A549 (cell line): ENCODE measurements at regions not wholly inside any gene's neighbourhood (a gene's known extent, or its start where the extent isn't known, plus 50 kb on each side); places are given as distances from the start of the nearest gene placed in this dataset.

Experiments used
- HDAC2 ChIP-seq: fragments of 200-600 bp; sonication (generic); IDR thresholded peaks from 2 replicates; pipeline ENCODE4 v1.6.1; 2016
- PHF8 ChIP-seq: fragments of 200-600 bp; sonication (generic); IDR thresholded peaks from 2 replicates; pipeline ENCODE4 v1.6.1; 2016; ENCODE audit warnings: low read depth, mild to moderate bottlenecking, antibody characterized with exemption, moderate library complexity, borderline replicate concordance
- POLR2A ChIP-seq: IDR thresholded peaks from 2 replicates; pipeline ENCODE4 v1.6.1; 2012; ENCODE audit warnings: mild to moderate bottlenecking, low read length
- RAD21 ChIP-seq, 2 experiments: fragments of >200 bp in 1 of 2; sonication (Bioruptor Twin) in 1 of 2; formaldehyde crosslinking in 1 of 2; IDR thresholded peaks in 1 of 2; conservative IDR thresholded peaks in 1 of 2; 2 replicates in 1 of 2; 3 replicates in 1 of 2; pipeline ENCODE4 v1.6.1; 2012 to 2018; ENCODE audit warnings: inconsistent platforms in 1 of 2
- ZC3H11A ChIP-seq: fragments of 450-650 bp; IDR thresholded peaks from 2 replicates; pipeline ENCODE4 v1.6.1; 2014; ENCODE audit warnings: antibody characterized with exemption, mild to moderate bottlenecking
- TF ChIP-seq, protein P1 (sequence below): fragments of >200 bp; sonication (Bioruptor Twin); formaldehyde crosslinking; IDR thresholded peaks from 3 replicates; pipeline ENCODE4 v1.5.1; 2016

DNA sequence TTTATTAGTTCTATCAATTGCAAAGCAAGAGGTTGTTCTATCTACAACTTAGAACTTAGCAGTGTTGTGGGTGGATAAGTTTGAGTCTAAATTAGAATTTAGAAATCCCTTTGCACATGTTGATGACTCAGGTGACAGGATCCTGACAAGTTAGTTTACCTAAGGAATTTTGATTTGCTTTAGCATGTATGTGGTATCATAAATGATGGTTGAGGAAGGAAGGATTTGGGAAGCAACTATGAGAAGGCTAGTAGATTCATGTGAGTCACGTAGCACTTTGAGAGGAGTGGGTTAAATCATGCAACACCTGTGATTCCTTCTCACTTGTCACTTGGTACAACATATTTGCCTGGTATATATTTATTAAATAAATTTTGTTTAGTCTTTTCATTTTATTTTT lies 223.7 kb upstream of the USP25 start:
- TF ChIP-seq HDAC2 (no peak), RAD21 (conservative IDR thresholded peaks at IDR 0.05 in 1 of 2, IDR thresholded peaks at IDR 0.05 in 1 of 2) (no peak), POLR2A (no peak), PHF8 (no peak), ZC3H11A (no peak)
- TF ChIP-seq, protein P1, sequence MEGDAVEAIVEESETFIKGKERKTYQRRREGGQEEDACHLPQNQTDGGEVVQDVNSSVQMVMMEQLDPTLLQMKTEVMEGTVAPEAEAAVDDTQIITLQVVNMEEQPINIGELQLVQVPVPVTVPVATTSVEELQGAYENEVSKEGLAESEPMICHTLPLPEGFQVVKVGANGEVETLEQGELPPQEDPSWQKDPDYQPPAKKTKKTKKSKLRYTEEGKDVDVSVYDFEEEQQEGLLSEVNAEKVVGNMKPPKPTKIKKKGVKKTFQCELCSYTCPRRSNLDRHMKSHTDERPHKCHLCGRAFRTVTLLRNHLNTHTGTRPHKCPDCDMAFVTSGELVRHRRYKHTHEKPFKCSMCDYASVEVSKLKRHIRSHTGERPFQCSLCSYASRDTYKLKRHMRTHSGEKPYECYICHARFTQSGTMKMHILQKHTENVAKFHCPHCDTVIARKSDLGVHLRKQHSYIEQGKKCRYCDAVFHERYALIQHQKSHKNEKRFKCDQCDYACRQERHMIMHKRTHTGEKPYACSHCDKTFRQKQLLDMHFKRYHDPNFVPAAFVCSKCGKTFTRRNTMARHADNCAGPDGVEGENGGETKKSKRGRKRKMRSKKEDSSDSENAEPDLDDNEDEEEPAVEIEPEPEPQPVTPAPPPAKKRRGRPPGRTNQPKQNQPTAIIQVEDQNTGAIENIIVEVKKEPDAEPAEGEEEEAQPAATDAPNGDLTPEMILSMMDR: no peak
